ENCODE measurements at regions not wholly inside any gene's neighbourhood (a gene's known extent, or its start where the extent isn't known, plus 50 kb on each side); places are given as distances from the start of the nearest gene placed in this dataset.

GRCh38 chr3:16026753-16027152, 147.7 kb upstream of the GALNT15 start:
- TF ChIP-seq CTCF (IDR thresholded peaks at IDR 0.05) (no peak), POLR2A (IDR thresholded peaks at IDR 0.05) (no peak)

Data from lower leg skin (tissue), 3 donors.